IMR-90 (cell line): ENCODE measurements at regions not wholly inside any gene's neighbourhood (a gene's known extent, or its start where the extent isn't known, plus 50 kb on each side); places are given as distances from the start of the nearest gene placed in this dataset.

ENCODE experiments used
- ATAC-seq: fragments of 200-7000 bp; cut with Tn5 transposase; 2 replicates; pipeline ENCODE4 v1.9.1; 2020; ENCODE audit warnings: low read depth, mild to moderate bottlenecking, moderate library complexity
- BruUV-seq: library from RNA; stranded (reverse); fragments of 400-500 nt; replicated peaks from 2 replicates; lab custom pipeline; 2021; lab: Mats Ljungman, UMichigan
- CTCF ChIA-PET: fragments of 300-600 bp; formaldehyde crosslinking; extraction: SDS; loops from one replicate; lab custom pipeline; 2021; ENCODE audit warnings: antibody characterized with exemption; lab: Yijun Ruan, JAX
- POLR2A ChIA-PET: fragments of 300-600 bp; sonication (Branson Sonifier 250); formaldehyde crosslinking; loops from one replicate; lab custom pipeline; 2022; ENCODE audit warnings: antibody characterized with exemption; ENCODE audit not compliant: unreplicated experiment; lab: Charles Lee
- DNase-seq: peaks from one replicate; pipeline ENCODE4 v3.0.0; 2013
- H2AFZ ChIP-seq: replicated peaks from 2 replicates; pipeline ENCODE3; 2013; ENCODE audit warnings: low read length, mild to moderate bottlenecking; ENCODE audit not compliant: poor library complexity
- H2AK5ac ChIP-seq: 2 replicates; pipeline ENCODE4 v1.6.1; 2013; ENCODE audit warnings: low read depth, low read length, inconsistent platforms
- H2AK9ac ChIP-seq: replicated peaks from 2 replicates; pipeline ENCODE3; 2013; ENCODE audit warnings: mild to moderate bottlenecking, low read depth, low read length, moderate library complexity; ENCODE audit not compliant: poor library complexity
- H2BK120ac ChIP-seq: 2 replicates; pipeline ENCODE4 v1.6.1; 2013; ENCODE audit warnings: low read depth, low read length, inconsistent platforms
- H2BK15ac ChIP-seq: 3 replicates; pipeline ENCODE4 v1.6.1; 2013; ENCODE audit warnings: low read depth, low read length, inconsistent platforms
- H2BK20ac ChIP-seq: 2 replicates; pipeline ENCODE4 v1.6.1; 2013; ENCODE audit warnings: low read depth, mild to moderate bottlenecking, inconsistent platforms, low read length, moderate library complexity
- H2BK5ac ChIP-seq: 2 replicates; pipeline ENCODE4 v1.6.1; 2013; ENCODE audit warnings: mild to moderate bottlenecking, low read depth, low read length, inconsistent platforms; ENCODE audit not compliant: poor library complexity, severe bottlenecking
- H3K14ac ChIP-seq: replicated peaks from 2 replicates; pipeline ENCODE4 v1.6.1; 2013; ENCODE audit warnings: low read depth, low read length, inconsistent platforms
- H3K18ac ChIP-seq: 2 replicates; pipeline ENCODE4 v1.6.1; 2013; ENCODE audit warnings: low read depth, low read length, control low read depth
- H3K23ac ChIP-seq: 2 replicates; pipeline ENCODE4 v1.6.1; 2013; ENCODE audit warnings: low read depth, low read length, inconsistent platforms
- H3K27ac ChIP-seq: 2 replicates; pipeline ENCODE4 v1.5.1; 2013; ENCODE audit warnings: mild to moderate bottlenecking, control low read depth, low read length; ENCODE audit not compliant: insufficient read depth
- H3K27me3 ChIP-seq: 2 replicates; pipeline ENCODE4 v1.6.1; 2013; ENCODE audit warnings: low read length; ENCODE audit not compliant: control insufficient read depth, insufficient read depth
- H3K36me3 ChIP-seq: 2 replicates; pipeline ENCODE4 v1.6.1; 2013; ENCODE audit warnings: low read length, mixed read lengths; ENCODE audit not compliant: control insufficient read depth, insufficient read depth
- H3K4ac ChIP-seq: 2 replicates; pipeline ENCODE4 v1.6.1; 2013; ENCODE audit warnings: low read depth, low read length, inconsistent platforms
- H3K4me1 ChIP-seq: 2 replicates; pipeline ENCODE4 v1.6.1; 2013; ENCODE audit warnings: low read length, mixed read lengths; ENCODE audit not compliant: control insufficient read depth, insufficient read depth
- H3K4me2 ChIP-seq: 2 replicates; pipeline ENCODE4 v1.6.1; 2013; ENCODE audit warnings: low read depth, mild to moderate bottlenecking, control low read depth, low read length, moderate library complexity
- H3K4me3 ChIP-seq: 2 replicates; pipeline ENCODE4 v1.5.1; 2013; ENCODE audit warnings: low read depth, mild to moderate bottlenecking, control low read depth, low read length, moderate library complexity; ENCODE audit not compliant: insufficient read depth
- H3K56ac ChIP-seq: 2 replicates; pipeline ENCODE4 v1.6.1; 2013; ENCODE audit warnings: low read length, inconsistent platforms; ENCODE audit not compliant: insufficient read depth; ENCODE audit errors: extremely low read depth
- H3K79me1 ChIP-seq, 2 experiments: 2 replicates each; pipeline ENCODE4 v1.6.1; 2013; ENCODE audit warnings: low read length in 2 of 2, inconsistent platforms in 1 of 2, low read depth in 1 of 2
- H3K9ac ChIP-seq: 2 replicates; pipeline ENCODE4 v1.6.1; 2013; ENCODE audit warnings: low read depth, low read length, control low read depth
- H3K9me1 ChIP-seq: 2 replicates; pipeline ENCODE4 v1.6.1; 2013; ENCODE audit warnings: low read length, inconsistent platforms; ENCODE audit not compliant: insufficient read depth
- H3K9me3 ChIP-seq: 2 replicates; pipeline ENCODE4 v1.6.1; 2013; ENCODE audit warnings: low read length; ENCODE audit not compliant: control insufficient read depth, insufficient read depth
- H4K20me1 ChIP-seq: 2 replicates; pipeline ENCODE4 v1.6.1; 2013; ENCODE audit warnings: low read length, inconsistent platforms; ENCODE audit not compliant: insufficient read depth
- H4K5ac ChIP-seq: 2 replicates; pipeline ENCODE4 v1.6.1; 2013; ENCODE audit warnings: mild to moderate bottlenecking, low read depth, low read length, control low read depth
- H4K8ac ChIP-seq, 2 experiments: 2 replicates each; pipeline ENCODE4 v1.6.1; 2013; ENCODE audit warnings: low read depth in 2 of 2, low read length in 2 of 2, control low read depth in 1 of 2, inconsistent platforms in 1 of 2
- H4K91ac ChIP-seq: 2 replicates; pipeline ENCODE4 v1.6.1; 2013; ENCODE audit warnings: low read depth, low read length, inconsistent platforms; ENCODE audit not compliant: insufficient read depth
- BHLHE40 ChIP-seq: fragments of 150-350 bp; IDR thresholded peaks from 2 replicates; pipeline ENCODE4 v1.6.1; 2016; ENCODE audit warnings: mild to moderate bottlenecking, low read depth, low read length
- CEBPB ChIP-seq: IDR thresholded peaks from 2 replicates; pipeline ENCODE4 v1.6.1; 2012; ENCODE audit warnings: low read depth, low read length, improper control_type of control experiment
- CHD1 ChIP-seq: IDR thresholded peaks from 2 replicates; pipeline ENCODE4 v1.6.1; 2012; ENCODE audit warnings: low read depth, low read length, improper control_type of control experiment
- CTCF ChIP-seq: conservative IDR thresholded peaks from 2 replicates; pipeline ENCODE4 v1.5.1; 2012; ENCODE audit warnings: mild to moderate bottlenecking, low read depth, low read length, improper control_type of control experiment
- ELK1 ChIP-seq: fragments of 150-350 bp; IDR thresholded peaks from 2 replicates; pipeline ENCODE4 v1.6.1; 2016; ENCODE audit warnings: low read depth, mild to moderate bottlenecking, low read length, moderate library complexity, borderline replicate concordance
- MAFK ChIP-seq: IDR thresholded peaks from 2 replicates; pipeline ENCODE4 v1.6.1; 2012; ENCODE audit warnings: low read depth, low read length, improper control_type of control experiment
- MAZ ChIP-seq: IDR thresholded peaks from 2 replicates; pipeline ENCODE4 v1.6.1; 2012; ENCODE audit warnings: low read depth, mild to moderate bottlenecking, low read length, improper control_type of control experiment, moderate library complexity, borderline replicate concordance
- MXI1 ChIP-seq: IDR thresholded peaks from 2 replicates; pipeline ENCODE4 v1.6.1; 2012; ENCODE audit warnings: low read depth, mild to moderate bottlenecking, low read length, moderate library complexity, borderline replicate concordance
- NFE2L2 ChIP-seq: fragments of 150-350 bp; IDR thresholded peaks from 2 replicates; pipeline ENCODE4 v1.6.1; 2016; ENCODE audit warnings: low read depth, mild to moderate bottlenecking, low read length
- POLR2A ChIP-seq: IDR thresholded peaks from 2 replicates; pipeline ENCODE4 v1.6.1; 2012; ENCODE audit warnings: mild to moderate bottlenecking, low read depth, low read length
- RAD21 ChIP-seq: IDR thresholded peaks from 2 replicates; pipeline ENCODE4 v1.6.1; 2012; ENCODE audit warnings: low read length, improper control_type of control experiment
- SMC3 ChIP-seq: fragments of 150-350 bp; IDR thresholded peaks from 2 replicates; pipeline ENCODE4 v1.6.1; 2016; ENCODE audit warnings: low read depth, mild to moderate bottlenecking, antibody characterized with exemption, low read length, moderate library complexity
- WGBS, 2 experiments: methylation state at CpG; one replicate each; pipeline versions ENCODE4 v1.1.5 to v1.1.7; 2013; ENCODE audit warnings: missing lambda C conversion rate in 2 of 2; ENCODE audit not compliant: insufficient read length in 1 of 2; ENCODE audit errors: extremely low coverage in 2 of 2; 5-methylcytosine and 5-hydroxymethylcytosine counted together
- dilution Hi-C: fragments of 300-500 bp; cut with HindIII; formaldehyde crosslinking; loops from one replicate; pipeline ENCODE4 v1.14.3; 2018; ENCODE audit warnings: low sequenced_read_pairs; ENCODE audit not compliant: unreplicated experiment
- in situ Hi-C: fragments of 300-500 bp; cut with MboI; formaldehyde crosslinking; loops from 3 replicates; pipeline ENCODE4 v1.14.3; 2019; ENCODE audit warnings: low sequenced_read_pairs, inconsistent platforms, mixed read lengths
- intact Hi-C: fragments of 100-400 bp; cut with micrococcal nuclease; formaldehyde crosslinking; loops from 2 replicates; pipeline ENCODE4 v1.10.0; 2022

DNA sequence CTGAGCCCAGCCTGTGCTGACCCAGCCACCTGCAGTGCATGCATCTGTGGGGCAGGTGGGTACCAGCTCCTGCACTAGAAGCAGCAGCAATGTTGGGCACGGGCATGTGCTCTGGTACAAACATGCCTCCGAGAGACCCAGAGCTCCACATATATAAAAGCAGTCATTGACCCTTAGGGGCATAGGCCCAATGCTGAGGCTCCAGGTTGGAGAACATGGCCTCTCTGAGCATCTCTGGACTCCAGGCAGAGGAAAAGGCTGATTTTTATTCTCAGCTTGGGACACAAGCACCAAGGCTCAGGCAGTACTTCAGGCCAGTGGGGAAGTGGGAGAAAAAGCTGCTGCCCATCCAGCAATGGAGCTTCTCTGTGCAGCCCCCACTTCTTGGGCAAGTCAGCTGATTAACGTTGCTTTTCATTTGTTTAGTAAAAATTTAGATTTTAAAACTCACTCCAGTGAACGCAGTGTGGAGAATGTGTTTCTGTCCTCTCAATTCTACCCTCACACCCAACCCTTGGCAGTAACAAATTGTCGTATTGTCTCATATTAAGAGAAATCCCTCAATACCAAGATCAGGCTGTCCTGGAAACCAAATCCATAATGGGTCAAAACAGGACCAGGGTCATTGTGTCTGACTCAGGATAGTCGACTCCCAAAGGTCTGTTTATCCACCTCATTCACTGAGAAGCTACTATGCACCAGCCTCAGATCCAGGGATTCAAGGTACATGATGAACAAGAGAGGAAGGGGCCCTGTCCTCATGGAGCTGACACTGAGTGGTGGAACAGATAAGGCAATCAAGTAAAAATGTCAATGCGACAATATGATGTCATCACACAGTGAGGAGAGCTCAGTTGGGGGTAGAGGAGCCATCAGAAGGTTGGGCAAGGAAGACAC is 50.6 kb upstream of the TOP3B start:
- no peak overlapping the region for H3K14ac ChIP-seq
- no peak overlapping the region for H4K8ac ChIP-seq
- H3K4me3 ChIP-seq = no peak overlapping the region
- no peak overlapping the region for H3K9ac ChIP-seq
- no peak for TF ChIP-seq RAD21
- no peak for TF ChIP-seq MAFK
- no peak for TF ChIP-seq MAZ
- TF ChIP-seq SMC3 = no peak
- no peak for TF ChIP-seq ELK1
- TF ChIP-seq CEBPB = no peak
- TF ChIP-seq MXI1 = no peak
- no peak for TF ChIP-seq CTCF
- TF ChIP-seq POLR2A = no peak
- no peak for TF ChIP-seq BHLHE40
- TF ChIP-seq CHD1 = no peak
- no peak for TF ChIP-seq NFE2L2
- H4K20me1 ChIP-seq = no peaks in the 10 kb centered on the region; the same call in 1 of the 2 replicates
- no peak overlapping the region for H2AK9ac ChIP-seq
- in situ Hi-C loops (no loop called here), intact Hi-C loops (loop anchor here (10.0 kb wide), 1 partner anchor 122 kb away; no protein-coding TSS in a partner anchor), dilution Hi-C loops (no loop called here)
- H4K5ac ChIP-seq = no peak overlapping the region
- WGBS, 2 experiments = 83% methylated on average over 3 of the region's 7 CpGs; no CpG with 5 or more reads in 1 of the 2 experiments
- no peak overlapping the region for H2AFZ ChIP-seq
- BruUV-seq = no TSS peak
- peaks cover 5% of the 10 kb centered on the region for H3K4me1 ChIP-seq
- H2BK20ac ChIP-seq = no peak overlapping the region
- DNase-seq (no peak), ATAC-seq (no peak)
- no peak overlapping the region for H3K4ac ChIP-seq
- ChIA-PET POLR2A (no interaction called here), CTCF (no interaction called here)
- H4K91ac ChIP-seq = no peak overlapping the region
- no peak overlapping the region for H2AK5ac ChIP-seq
- H3K36me3 ChIP-seq = no peaks in the 10 kb centered on the region
- no peaks in the 10 kb centered on the region for H3K9me3 ChIP-seq
- no peak overlapping the region for H3K4me2 ChIP-seq
- H3K79me1 ChIP-seq = no peaks in the 10 kb centered on the region
- no peak overlapping the region for H3K18ac ChIP-seq
- H3K27ac ChIP-seq = no peak overlapping the region
- no peak overlapping the region for H2BK15ac ChIP-seq
- H3K27me3 ChIP-seq = no peaks in the 10 kb centered on the region; the same call in 1 of the 2 replicates
- peaks cover 17% of the 10 kb centered on the region for H3K9me1 ChIP-seq
- no peak overlapping the region for H2BK120ac ChIP-seq
- no peak overlapping the region for H2BK5ac ChIP-seq
- no peak overlapping the region for H3K23ac ChIP-seq
- no peak overlapping the region for H3K56ac ChIP-seq
